WTC11 (cell line): ENCODE measurements at regions not wholly inside any gene's neighbourhood (a gene's known extent, or its start where the extent isn't known, plus 50 kb on each side); places are given as distances from the start of the nearest gene placed in this dataset.

Experiments used
- ATF1 ChIP-seq: sonication (generic); formaldehyde crosslinking; IDR thresholded peaks from 2 replicates; pipeline ENCODE4 v1.8.1; 2023; ENCODE audit warnings: mild to moderate bottlenecking, moderate library complexity, missing genetic modification reagents
- CREB1 ChIP-seq: sonication (generic); formaldehyde crosslinking; IDR thresholded peaks from 2 replicates; pipeline ENCODE4 v1.8.0; 2023; ENCODE audit warnings: mild to moderate bottlenecking, missing genetic modification reagents
- CTCF ChIP-seq: fragments of 200-600 bp; IDR thresholded peaks from 2 replicates; pipeline ENCODE4 v1.8.0; 2022; ENCODE audit warnings: antibody characterized with exemption
- STAT6 ChIP-seq: sonication (generic); formaldehyde crosslinking; conservative IDR thresholded peaks from 2 replicates; pipeline ENCODE4 v1.8.1; 2023; ENCODE audit warnings: mild to moderate bottlenecking, low read depth, missing genetic modification reagents, moderate library complexity
- ZBTB43 ChIP-seq: sonication (generic); formaldehyde crosslinking; IDR thresholded peaks from 2 replicates; pipeline ENCODE4 v1.8.1; 2023; ENCODE audit warnings: mild to moderate bottlenecking, missing genetic modification reagents

- no peak for TF ChIP-seq CREB1 (CRISPR knock-in tag)
- TF ChIP-seq CTCF: no peak
- TF ChIP-seq ATF1 (CRISPR knock-in tag): no peak
- no peak for TF ChIP-seq ZBTB43
- no peak for TF ChIP-seq STAT6 (CRISPR knock-in tag)
Measured at GRCh38 chr5:152619756-152620155, 214.7 kb upstream of the NMUR2 start.
